ENCODE measurements at regions not wholly inside any gene's neighbourhood (a gene's known extent, or its start where the extent isn't known, plus 50 kb on each side); places are given as distances from the start of the nearest gene placed in this dataset.

DNA sequence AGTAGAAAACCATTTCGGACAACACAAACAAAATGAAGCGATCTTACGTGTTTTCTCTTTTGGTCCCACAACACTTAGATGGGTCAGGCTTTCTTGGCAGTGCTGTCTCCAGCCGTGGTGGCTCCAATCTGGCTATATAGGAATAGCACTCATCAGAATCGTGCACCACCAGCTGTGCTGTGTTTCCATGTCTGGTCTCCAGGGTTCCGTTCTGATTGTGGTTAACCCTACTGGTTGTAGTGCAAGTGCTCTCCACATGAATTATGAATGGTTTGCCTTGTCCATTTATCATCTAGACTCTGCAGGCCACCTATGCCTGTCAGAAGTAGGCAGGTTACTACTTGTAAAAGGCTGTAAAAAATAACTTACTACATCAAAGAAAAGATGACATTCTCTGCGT lies 536.3 kb downstream of the IQCM start:
- H2BK12ac ChIP-seq (ENCODE audit: low read depth, low read length) = no peak overlapping the region
- H3K27me3 ChIP-seq (replicated peaks in 1 of 4; ENCODE audit: control insufficient read depth in 3 of 4, extremely low read depth in 1 of 4, insufficient read depth in 3 of 4, low read length in 3 of 4) = no peaks in the 10 kb centered on the region
- H4K20me1 ChIP-seq (replicated peaks in 1 of 2; ENCODE audit: control insufficient read depth in 1 of 2, insufficient read depth in 2 of 2, low read length in 2 of 2) = no peaks in the 10 kb centered on the region
- no peak overlapping the region for H2BK20ac ChIP-seq (ENCODE audit: low read length)
- H3K4me2 ChIP-seq (ENCODE audit: insufficient read depth in 1 of 2, low read depth in 2 of 2, low read length in 2 of 2) = no peak overlapping the region
- H2BK15ac ChIP-seq (ENCODE audit: low read length) = no peak overlapping the region
- WGBS, 2 experiments (ENCODE audit: extremely low coverage in 1 of 2, insufficient coverage in 1 of 2, insufficient read length in 1 of 2, insufficient replicate concordance in 2 of 2, low coverage in 1 of 2, low lambda C conversion rate in 2 of 2, missing lambda C conversion rate in 1 of 2) = 96% methylated on average over 7 of the region's 7 CpGs; no CpG with 5 or more reads in 1 of the 2 experiments
- H4K8ac ChIP-seq (ENCODE audit: extremely low read depth, insufficient read depth, low read length) = no peak overlapping the region
- FAIRE-seq = no peak
- no peaks in the 10 kb centered on the region for H3K9me3 ChIP-seq (ENCODE audit: insufficient read depth in 2 of 2, low read depth in 1 of 2, low read length in 1 of 2)
- no peak overlapping the region for H3K27ac ChIP-seq (ENCODE audit: low read depth, low read length)
- H3K23ac ChIP-seq (ENCODE audit: insufficient read length) = no peak overlapping the region
- H4K91ac ChIP-seq (replicated peaks; ENCODE audit: insufficient read length, low read length) = no peak overlapping the region
- H3K4ac ChIP-seq (replicated peaks; ENCODE audit: insufficient read length, low read depth, low read length) = no peak overlapping the region
- no peak overlapping the region for H3K4me3 ChIP-seq (ENCODE audit: extremely low read depth in 1 of 4, insufficient read depth in 2 of 4, low read depth in 3 of 4, low read length in 4 of 4)
- no peaks in the 10 kb centered on the region for H3K36me3 ChIP-seq (ENCODE audit: control insufficient read depth in 2 of 4, insufficient read depth in 4 of 4, low read length in 3 of 4)
- H3K79me2 ChIP-seq (ENCODE audit: control insufficient read depth in 1 of 2, insufficient read depth in 2 of 2, low read length in 2 of 2) = no peaks in the 10 kb centered on the region
- no peak overlapping the region for H3K18ac ChIP-seq (ENCODE audit: extremely low read depth, low read length)
- POLR2A ChIA-PET (ENCODE audit: partially characterized antibody) = no interaction called here
- no peak overlapping the region for H4K5ac ChIP-seq (ENCODE audit: insufficient read length, low read depth, low read length)
- H2BK120ac ChIP-seq (replicated peaks; ENCODE audit: low read depth, low read length) = no peak overlapping the region
- H3K79me1 ChIP-seq (ENCODE audit: low read depth, low read length) = no peaks in the 10 kb centered on the region
- CTCF ChIA-PET (ENCODE audit: partially characterized antibody) = interaction anchor here (0.7 kb wide), 1 partner anchor 88 kb away, joined by 3 read pairs; no protein-coding TSS in a partner anchor
- H3K56ac ChIP-seq (replicated peaks; ENCODE audit: insufficient read length, low read depth, low read length) = no peak overlapping the region
- H2AK5ac ChIP-seq (ENCODE audit: low read depth, low read length) = no peak overlapping the region
- H3K4me1 ChIP-seq (replicated peaks in 1 of 4; ENCODE audit: control insufficient read depth in 3 of 4, insufficient read depth in 4 of 4, low read length in 3 of 4) = no peaks in the 10 kb centered on the region
- DNase-seq (ENCODE audit: low read depth in 1 of 2, low spot score in 2 of 2) = no peak
- no peak overlapping the region for H2BK5ac ChIP-seq (ENCODE audit: low read depth, low read length)
- no peaks in the 10 kb centered on the region for H3K23me2 ChIP-seq (ENCODE audit: low read depth, low read length)
- no peak overlapping the region for H3K14ac ChIP-seq (ENCODE audit: insufficient read length)
- H2AFZ ChIP-seq (ENCODE audit: low read length) = no peak overlapping the region
- H3K9ac ChIP-seq (replicated peaks in 1 of 4; ENCODE audit: extremely low read depth in 1 of 4, low read depth in 3 of 4, low read length in 3 of 4) = no peak overlapping the region
- no peak for TF ChIP-seq BACH1 (IDR thresholded peaks at IDR 0.05; ENCODE audit: low read length)

All from H1 (cell line).